PC-3 (cell line): ENCODE measurements at regions not wholly inside any gene's neighbourhood (a gene's known extent, or its start where the extent isn't known, plus 50 kb on each side); places are given as distances from the start of the nearest gene placed in this dataset.

Experiments used
- CTCF ChIP-seq: fragments of 300-600 bp; sonication (generic); conservative IDR thresholded peaks from 2 replicates; pipeline ENCODE4 v1.5.1; 2017; ENCODE audit warnings: antibody characterized with exemption, low read depth, mild to moderate bottlenecking, low read length
- EZH2 ChIP-seq: fragments of 300-600 bp; sonication (generic); IDR thresholded peaks from one replicate; pipeline ENCODE4 v1.6.1; 2017; ENCODE audit warnings: antibody characterized with exemption, mild to moderate bottlenecking, low read length; ENCODE audit not compliant: unreplicated experiment
- EZH2phosphoT487 ChIP-seq: fragments of 300-600 bp; sonication (generic); IDR thresholded peaks from 2 replicates; pipeline ENCODE4 v1.6.1; 2018; ENCODE audit warnings: mild to moderate bottlenecking, antibody characterized with exemption, low read length, borderline replicate concordance

- no peak for TF ChIP-seq CTCF
- no peak for TF ChIP-seq EZH2
- no peak for TF ChIP-seq EZH2phosphoT487
Measured at GRCh38 chr6:139595183-139595582, 220.7 kb upstream of the CITED2 start.
